ENCODE measurements at regions not wholly inside any gene's neighbourhood (a gene's known extent, or its start where the extent isn't known, plus 50 kb on each side); places are given as distances from the start of the nearest gene placed in this dataset.

DNA sequence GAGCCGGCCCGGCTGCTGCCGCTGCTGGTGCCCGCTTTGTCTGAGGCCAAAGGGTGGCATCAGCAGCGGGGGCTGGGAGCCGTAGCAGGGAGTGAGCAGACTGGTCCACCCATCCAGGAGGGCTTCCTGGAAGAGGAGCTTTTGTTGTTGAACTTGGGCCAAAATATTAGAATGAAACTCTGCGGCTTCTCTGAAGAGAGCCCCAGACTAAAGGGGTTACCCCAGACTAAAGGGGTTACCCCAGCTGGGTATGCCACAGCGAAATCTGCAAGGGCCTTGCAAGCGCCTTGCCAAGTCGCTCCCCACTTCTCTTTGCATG, 154.7 kb upstream of the ZMIZ1 start:
- DNase-seq (ENCODE audit: low read depth, low spot score) (no peak), ATAC-seq (no peak)
- no peaks in the 10 kb centered on the region for H4K20me1 ChIP-seq (ENCODE audit: insufficient read depth)
- H3K79me2 ChIP-seq (ENCODE audit: insufficient read depth, low read length) = no peaks in the 10 kb centered on the region
- H3K9me3 ChIP-seq (ENCODE audit: control insufficient read depth in 1 of 2, insufficient read depth in 1 of 2, low read depth in 1 of 2, low read length in 2 of 2) = no peaks in the 10 kb centered on the region
- CTCF ChIA-PET = no interaction called here
- intact Hi-C loops (cut with micrococcal nuclease) = no loop called here
- H3K4me2 ChIP-seq (ENCODE audit: low read length) = no peak overlapping the region
- RAD21 ChIA-PET (ENCODE audit: low non-redundant PET in 1 of 2, low total read pairs in 2 of 2, uncharacterized antibody in 2 of 2, unreplicated experiment in 2 of 2) = no interaction called here
- POLR2A ChIA-PET = no interaction called here
- no peaks in the 10 kb centered on the region for H3K9me2 ChIP-seq (ENCODE audit: insufficient read depth)
- H3K27ac ChIP-seq (ENCODE audit: low read depth, low read length) = no peak overlapping the region
- BruUV-seq (replicated peaks) = no TSS peak
- H3K4me3 ChIP-seq (replicated peaks in 1 of 2; ENCODE audit: low read depth in 1 of 2, low read length in 2 of 2) = no peak overlapping the region
- H3K27me3 ChIP-seq (ENCODE audit: insufficient read depth, low read length) = no peaks in the 10 kb centered on the region
- H3K4me1 ChIP-seq (ENCODE audit: control insufficient read depth in 1 of 2, insufficient read depth in 2 of 2, low read length in 2 of 2) = peaks cover 8 to 9% of the 10 kb centered on the region in 2 experiments
- H3K36me3 ChIP-seq (ENCODE audit: control insufficient read depth in 1 of 2, insufficient read depth in 2 of 2, low read length in 2 of 2) = no peaks in the 10 kb centered on the region
- H3K9ac ChIP-seq (ENCODE audit: low read length) = no peak overlapping the region
- TF ChIP-seq SIN3A (IDR thresholded peaks at IDR 0.05; ENCODE audit: low read depth) (no peak), TCF7L2 (IDR thresholded peaks at IDR 0.05; ENCODE audit: borderline replicate concordance, extremely low read depth, insufficient read depth, insufficient read length) (no peak), YY1 (IDR thresholded peaks at IDR 0.05; ENCODE audit: extremely low read depth, insufficient replicate concordance, low read depth, low read length) (no peak), EZH2phosphoT487 (IDR thresholded peaks at IDR 0.05; ENCODE audit: borderline replicate concordance) (no peak), CEBPB (IDR thresholded peaks at IDR 0.05; ENCODE audit: low read depth) (no peak), EGR1 (IDR thresholded peaks at IDR 0.05; ENCODE audit: low read depth) (no peak)
- TF ChIP-seq, protein P1, sequence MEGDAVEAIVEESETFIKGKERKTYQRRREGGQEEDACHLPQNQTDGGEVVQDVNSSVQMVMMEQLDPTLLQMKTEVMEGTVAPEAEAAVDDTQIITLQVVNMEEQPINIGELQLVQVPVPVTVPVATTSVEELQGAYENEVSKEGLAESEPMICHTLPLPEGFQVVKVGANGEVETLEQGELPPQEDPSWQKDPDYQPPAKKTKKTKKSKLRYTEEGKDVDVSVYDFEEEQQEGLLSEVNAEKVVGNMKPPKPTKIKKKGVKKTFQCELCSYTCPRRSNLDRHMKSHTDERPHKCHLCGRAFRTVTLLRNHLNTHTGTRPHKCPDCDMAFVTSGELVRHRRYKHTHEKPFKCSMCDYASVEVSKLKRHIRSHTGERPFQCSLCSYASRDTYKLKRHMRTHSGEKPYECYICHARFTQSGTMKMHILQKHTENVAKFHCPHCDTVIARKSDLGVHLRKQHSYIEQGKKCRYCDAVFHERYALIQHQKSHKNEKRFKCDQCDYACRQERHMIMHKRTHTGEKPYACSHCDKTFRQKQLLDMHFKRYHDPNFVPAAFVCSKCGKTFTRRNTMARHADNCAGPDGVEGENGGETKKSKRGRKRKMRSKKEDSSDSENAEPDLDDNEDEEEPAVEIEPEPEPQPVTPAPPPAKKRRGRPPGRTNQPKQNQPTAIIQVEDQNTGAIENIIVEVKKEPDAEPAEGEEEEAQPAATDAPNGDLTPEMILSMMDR (IDR thresholded peaks at IDR 0.05 in 2 of 3, conservative IDR thresholded peaks at IDR 0.05 in 1 of 3; ENCODE audit: borderline replicate concordance in 1 of 3, insufficient read depth in 1 of 3, low read depth in 2 of 3, low read length in 2 of 3) = no peak
- H2AFZ ChIP-seq (ENCODE audit: low read depth, low read length, poor library complexity, severe bottlenecking) = no peak overlapping the region

DNA sequence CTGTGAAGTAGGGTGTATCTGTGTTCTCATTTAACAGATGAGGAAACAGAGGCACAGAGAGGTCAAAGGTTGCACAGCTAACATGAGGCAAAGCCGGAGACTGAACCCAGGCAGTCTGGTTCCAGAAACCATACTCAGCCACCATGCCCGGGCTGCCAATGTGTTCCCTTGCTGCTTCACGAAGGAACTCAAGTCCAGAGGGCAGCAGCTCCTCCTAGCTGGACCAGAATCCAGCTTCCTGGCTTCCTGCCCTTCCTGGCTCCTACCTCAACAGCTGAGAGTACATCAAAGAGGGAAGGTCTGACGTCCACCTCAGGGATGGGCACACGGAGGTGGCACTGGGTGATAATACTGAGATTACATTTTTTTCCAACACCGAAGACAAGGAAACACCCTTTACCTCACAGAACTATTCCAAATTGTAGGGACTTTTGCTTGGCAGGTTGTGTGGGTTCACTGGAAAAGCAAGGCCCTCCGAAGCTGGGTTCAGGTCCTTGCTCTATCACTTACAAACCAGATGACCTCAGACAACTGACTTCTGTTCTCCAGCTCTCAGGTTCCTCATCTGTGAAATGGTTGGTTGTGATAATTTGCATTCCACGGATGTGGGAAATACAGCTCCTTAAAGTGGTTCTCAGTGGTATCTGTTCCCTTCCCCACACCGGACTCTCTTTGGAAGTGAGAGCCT, 154.1 kb upstream of the ZMIZ1 start:
- ChIA-PET POLR2A (no interaction called here), RAD21 (ENCODE audit: low non-redundant PET in 1 of 2, low total read pairs in 2 of 2, uncharacterized antibody in 2 of 2, unreplicated experiment in 2 of 2) (no interaction called here), CTCF (no interaction called here)
- no peaks in the 10 kb centered on the region for H3K27me3 ChIP-seq (ENCODE audit: insufficient read depth, low read length)
- H3K9me3 ChIP-seq (ENCODE audit: control insufficient read depth in 1 of 2, insufficient read depth in 1 of 2, low read depth in 1 of 2, low read length in 2 of 2) = no peaks in the 10 kb centered on the region
- ATAC-seq (no peak), DNase-seq (ENCODE audit: low read depth, low spot score) (no peak)
- intact Hi-C loops (cut with micrococcal nuclease) = no loop called here
- peaks cover 8 to 9% of the 10 kb centered on the region in 2 experiments for H3K4me1 ChIP-seq (ENCODE audit: control insufficient read depth in 1 of 2, insufficient read depth in 2 of 2, low read length in 2 of 2)
- H3K4me3 ChIP-seq (replicated peaks in 1 of 2; ENCODE audit: low read depth in 1 of 2, low read length in 2 of 2) = no peak overlapping the region
- H3K9me2 ChIP-seq (ENCODE audit: insufficient read depth) = no peaks in the 10 kb centered on the region
- no TSS peak for BruUV-seq (replicated peaks)
- TF ChIP-seq POLR2A (IDR thresholded peaks at IDR 0.05; ENCODE audit: borderline replicate concordance, extremely low read depth, insufficient read depth, insufficient read length) (no peak), EZH2 (IDR thresholded peaks at IDR 0.05) (no peak), JUND (IDR thresholded peaks at IDR 0.05) (no peak), CEBPB (IDR thresholded peaks at IDR 0.05; ENCODE audit: low read depth) (no peak)
- TF ChIP-seq, protein P2, sequence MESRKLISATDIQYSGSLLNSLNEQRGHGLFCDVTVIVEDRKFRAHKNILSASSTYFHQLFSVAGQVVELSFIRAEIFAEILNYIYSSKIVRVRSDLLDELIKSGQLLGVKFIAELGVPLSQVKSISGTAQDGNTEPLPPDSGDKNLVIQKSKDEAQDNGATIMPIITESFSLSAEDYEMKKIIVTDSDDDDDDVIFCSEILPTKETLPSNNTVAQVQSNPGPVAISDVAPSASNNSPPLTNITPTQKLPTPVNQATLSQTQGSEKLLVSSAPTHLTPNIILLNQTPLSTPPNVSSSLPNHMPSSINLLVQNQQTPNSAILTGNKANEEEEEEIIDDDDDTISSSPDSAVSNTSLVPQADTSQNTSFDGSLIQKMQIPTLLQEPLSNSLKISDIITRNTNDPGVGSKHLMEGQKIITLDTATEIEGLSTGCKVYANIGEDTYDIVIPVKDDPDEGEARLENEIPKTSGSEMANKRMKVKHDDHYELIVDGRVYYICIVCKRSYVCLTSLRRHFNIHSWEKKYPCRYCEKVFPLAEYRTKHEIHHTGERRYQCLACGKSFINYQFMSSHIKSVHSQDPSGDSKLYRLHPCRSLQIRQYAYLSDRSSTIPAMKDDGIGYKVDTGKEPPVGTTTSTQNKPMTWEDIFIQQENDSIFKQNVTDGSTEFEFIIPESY (IDR thresholded peaks at IDR 0.05; ENCODE audit: extremely low read depth, insufficient replicate concordance, low read length) = no peak
- TF ChIP-seq, protein P3, sequence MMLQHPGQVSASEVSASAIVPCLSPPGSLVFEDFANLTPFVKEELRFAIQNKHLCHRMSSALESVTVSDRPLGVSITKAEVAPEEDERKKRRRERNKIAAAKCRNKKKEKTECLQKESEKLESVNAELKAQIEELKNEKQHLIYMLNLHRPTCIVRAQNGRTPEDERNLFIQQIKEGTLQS (IDR thresholded peaks at IDR 0.05) = no peak
- H4K20me1 ChIP-seq (ENCODE audit: insufficient read depth) = no peaks in the 10 kb centered on the region
- H3K27ac ChIP-seq (ENCODE audit: low read depth, low read length) = no peak overlapping the region
- peak overlapping the region; percentile 17; the same call in 1 of the 2 replicates for H3K4me2 ChIP-seq (ENCODE audit: low read length)
- H3K36me3 ChIP-seq (ENCODE audit: control insufficient read depth in 1 of 2, insufficient read depth in 2 of 2, low read length in 2 of 2) = no peaks in the 10 kb centered on the region
- no peaks in the 10 kb centered on the region for H3K79me2 ChIP-seq (ENCODE audit: insufficient read depth, low read length)
- no peak overlapping the region for H3K9ac ChIP-seq (ENCODE audit: low read length)
- no peak overlapping the region for H2AFZ ChIP-seq (ENCODE audit: low read depth, low read length, poor library complexity, severe bottlenecking)

All from HCT116 (cell line).